Mesothelial cell of epicardium (in vitro differentiated cells): ENCODE measurements at regions not wholly inside any gene's neighbourhood (a gene's known extent, or its start where the extent isn't known, plus 50 kb on each side); places are given as distances from the start of the nearest gene placed in this dataset.
A peak's percentile ranks its signal among the peaks of the same experiment; 100 is the strongest.

Experiments used
- DNase-seq, 2 experiments: peaks; one replicate each; pipeline ENCODE4 v3.0.0; 2021; ENCODE audit warnings: low spot score in 2 of 2; ENCODE audit not compliant: unreplicated experiment in 2 of 2
- H3K27ac Mint-ChIP-seq: 2 replicates; pipeline ENCODE4 v1.8.0; 2021; ENCODE audit warnings: mixed read lengths
- H3K27me3 Mint-ChIP-seq: 2 replicates; pipeline ENCODE4 v1.8.0; 2021; ENCODE audit warnings: low read depth, mixed read lengths
- H3K36me3 Mint-ChIP-seq: 2 replicates; pipeline ENCODE4 v1.8.0; 2021; ENCODE audit warnings: mixed read lengths
- H3K4me1 Mint-ChIP-seq: 2 replicates; pipeline ENCODE4 v1.8.0; 2021; ENCODE audit warnings: mixed read lengths
- H3K4me3 Mint-ChIP-seq: 2 replicates; pipeline ENCODE4 v1.8.0; 2021; ENCODE audit warnings: mild to moderate bottlenecking, moderate library complexity, mixed read lengths
- H3K9me3 Mint-ChIP-seq: 2 replicates; pipeline ENCODE4 v1.8.0; 2021; ENCODE audit warnings: mixed read lengths
- CTCF ChIP-seq: fragments of 200-600 bp; sonication (generic); IDR thresholded peaks from one replicate; pipeline ENCODE4 v1.5.0; 2021; ENCODE audit warnings: antibody characterized with exemption; ENCODE audit not compliant: unreplicated experiment

GRCh38 chr6:98530732-98531131, 303.6 kb upstream of the POU3F2 start:
- Mint-ChIP-seq H3K27me3 (peaks cover 5% of the 10 kb centered on the region), H3K36me3 (no peaks in the 10 kb centered on the region), H3K4me1 (no peaks in the 10 kb centered on the region), H3K4me3 (no peak overlapping the region), H3K9me3 (peaks cover 9% of the 10 kb centered on the region), H3K27ac (no peak overlapping the region)
- no peak for DNase-seq
- TF ChIP-seq CTCF = no peak

GRCh38 chr6:98532004-98532403, 302.4 kb upstream of the POU3F2 start:
- Mint-ChIP-seq H3K4me3 (no peak overlapping the region), H3K27ac (no peak overlapping the region), H3K27me3 (peaks cover 11% of the 10 kb centered on the region), H3K9me3 (peaks cover 9% of the 10 kb centered on the region), H3K4me1 (no peaks in the 10 kb centered on the region), H3K36me3 (no peaks in the 10 kb centered on the region)
- no peak for TF ChIP-seq CTCF
- DNase-seq = no peak

GRCh38 chr6:98539741-98540140, 294.6 kb upstream of the POU3F2 start:
- no peak for TF ChIP-seq CTCF
- H3K4me1 Mint-ChIP-seq = no peaks in the 10 kb centered on the region
- H3K36me3 Mint-ChIP-seq = no peaks in the 10 kb centered on the region

GRCh38 chr6:98546376-98546775, 288.0 kb upstream of the POU3F2 start:
- no peak overlapping the region for H3K4me3 Mint-ChIP-seq
- H3K27ac Mint-ChIP-seq = no peak overlapping the region
- no peak for DNase-seq
- H3K9me3 Mint-ChIP-seq = no peaks in the 10 kb centered on the region
- no peaks in the 10 kb centered on the region for H3K27me3 Mint-ChIP-seq
- H3K36me3 Mint-ChIP-seq = no peaks in the 10 kb centered on the region
- H3K4me1 Mint-ChIP-seq = peaks cover 25% of the 10 kb centered on the region
- no peak for TF ChIP-seq CTCF

More at GRCh38 chr6:98539741-98540140, 294.6 kb upstream of the POU3F2 start:
- H3K27me3 Mint-ChIP-seq = peaks cover 12% of the 10 kb centered on the region
- DNase-seq = no peak
- no peak overlapping the region for H3K27ac Mint-ChIP-seq
- H3K4me3 Mint-ChIP-seq = no peak overlapping the region
- H3K9me3 Mint-ChIP-seq = no peaks in the 10 kb centered on the region

GRCh38 chr6:98547151-98547550, 287.2 kb upstream of the POU3F2 start:
- no peak for TF ChIP-seq CTCF
- H3K4me1 Mint-ChIP-seq = peaks cover 25% of the 10 kb centered on the region
- DNase-seq = no peak
- no peaks in the 10 kb centered on the region for H3K9me3 Mint-ChIP-seq
- no peak overlapping the region for H3K4me3 Mint-ChIP-seq
- no peak overlapping the region for H3K27ac Mint-ChIP-seq
- H3K27me3 Mint-ChIP-seq = no peaks in the 10 kb centered on the region
- no peaks in the 10 kb centered on the region for H3K36me3 Mint-ChIP-seq

- peaks cover 25% of the 10 kb centered on the region for H3K4me1 Mint-ChIP-seq
- DNase-seq = peak in 1 of 2 experiments; percentile 40
- no peaks in the 10 kb centered on the region for H3K9me3 Mint-ChIP-seq
- H3K36me3 Mint-ChIP-seq = no peaks in the 10 kb centered on the region
- H3K4me3 Mint-ChIP-seq = no peak overlapping the region
- no peak for TF ChIP-seq CTCF
- no peaks in the 10 kb centered on the region for H3K27me3 Mint-ChIP-seq
- peak overlapping the region; percentile 76 for H3K27ac Mint-ChIP-seq
Measured at GRCh38 chr6:98547634-98548033, 286.7 kb upstream of the POU3F2 start.
